ENCODE measurements at regions not wholly inside any gene's neighbourhood (a gene's known extent, or its start where the extent isn't known, plus 50 kb on each side); places are given as distances from the start of the nearest gene placed in this dataset.

DNA sequence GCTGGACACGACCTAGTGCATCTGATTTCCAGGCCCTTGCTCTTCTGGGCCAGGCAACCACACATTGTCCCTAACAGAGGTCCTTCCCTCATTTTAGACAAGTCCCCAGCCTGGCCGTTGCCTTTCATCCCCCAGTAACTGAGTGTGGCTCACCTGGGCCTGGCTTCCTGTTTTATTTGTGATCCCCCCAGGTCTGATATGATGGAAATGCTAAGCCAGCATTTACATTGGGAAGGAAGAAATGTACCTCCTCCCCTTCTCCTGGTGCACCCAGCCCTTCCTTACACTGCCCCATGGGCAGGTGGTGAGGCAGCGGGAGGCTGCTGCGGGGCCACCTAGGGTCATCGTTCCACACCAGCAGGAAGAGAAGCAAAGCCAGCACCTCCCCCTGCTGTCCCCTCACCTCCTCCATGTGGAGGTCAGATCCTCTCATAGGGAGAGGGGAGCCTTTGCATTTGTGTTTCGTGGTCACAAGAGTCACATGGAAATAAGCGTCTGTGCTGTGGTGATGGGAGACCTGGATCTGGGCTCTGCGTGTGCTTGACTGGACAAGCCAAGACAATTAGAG, 108.8 kb downstream of the GLRX3 start:
- intact Hi-C loops (cut with micrococcal nuclease) = no loop called here
- peaks cover 19 to 37% (median 27%) of the 10 kb centered on the region in 5 donors for H3K27me3 Mint-ChIP-seq

DNA sequence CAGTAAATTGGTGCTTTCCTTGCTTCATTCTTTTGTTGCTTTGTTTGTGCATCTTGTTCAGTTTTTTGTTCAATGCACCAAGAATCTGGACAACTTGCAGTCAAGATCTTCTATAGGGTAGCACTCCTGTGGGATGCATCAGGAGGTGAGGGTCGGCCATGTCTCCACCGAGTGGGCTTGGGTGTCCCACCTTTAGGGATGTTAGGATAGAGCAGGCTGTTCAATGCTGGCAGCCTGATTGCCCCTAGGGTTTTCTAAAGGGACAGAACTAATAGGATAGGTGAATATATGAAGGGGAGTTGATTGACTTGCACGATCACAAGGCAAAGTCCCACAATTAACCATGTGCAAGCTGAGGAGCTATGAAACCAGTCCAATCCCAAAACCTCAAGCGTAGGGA, 109.9 kb downstream of the GLRX3 start:
- peaks cover 0 to 16% (median 5%) of the 10 kb centered on the region in 11 donors for H3K9me3 Mint-ChIP-seq
- no peaks in the 10 kb centered on the region for H3K9me3 ChIP-seq (ENCODE audit: control insufficient read depth in 2 of 3, low read length in 3 of 3)
- peaks cover 0 to 4% (median 4%) of the 10 kb centered on the region in 5 donors for H3K36me3 Mint-ChIP-seq
- intact Hi-C loops (cut with micrococcal nuclease) = no loop called here
- H3K27me3 Mint-ChIP-seq = peaks cover 19 to 29% (median 24%) of the 10 kb centered on the region in 5 donors
- no peak for ATAC-seq
- peaks cover 7 to 8% of the 10 kb centered on the region in 2 donors for H3K4me1 ChIP-seq (ENCODE audit: control insufficient read depth in 2 of 2, insufficient read depth in 2 of 2, low read length in 2 of 2)
- no peak for DNase-seq
- POLR2A ChIA-PET = no interaction called here
- no peak overlapping the region for H3K4me3 Mint-ChIP-seq
- no peaks in the 10 kb centered on the region for H3K36me3 ChIP-seq (ENCODE audit: control insufficient read depth in 2 of 3, insufficient read depth in 3 of 3, low read length in 3 of 3)
- no peak overlapping the region for H3K4me3 ChIP-seq (ENCODE audit: low read length)
- H3K27me3 ChIP-seq (ENCODE audit: control insufficient read depth in 2 of 2, insufficient read depth in 2 of 2, low read length in 2 of 2) = no peaks in the 10 kb centered on the region
- peaks cover 10 to 20% (median 12%) of the 10 kb centered on the region in 7 donors for H3K4me1 Mint-ChIP-seq
- H3K27ac Mint-ChIP-seq = no peak overlapping the region
- CTCF ChIA-PET = no interaction called here
- H3K27ac ChIP-seq (ENCODE audit: low read depth, low read length) = no peak overlapping the region

More for the DNA sequence above, 108.8 kb downstream of the GLRX3 start:
- Mint-ChIP-seq H3K27ac (no peak overlapping the region), H3K36me3 (peaks cover 0 to 11% (median 4%) of the 10 kb centered on the region in 5 donors), H3K4me3 (no peak overlapping the region), H3K9me3 (peaks cover 0 to 27% (median 9%) of the 10 kb centered on the region in 11 donors), H3K4me1 (peaks cover 10 to 20% (median 12%) of the 10 kb centered on the region in 7 donors)
- CTCF ChIA-PET = no interaction called here
- Histone ChIP-seq H3K27me3 (ENCODE audit: control insufficient read depth in 2 of 2, insufficient read depth in 2 of 2, low read length in 2 of 2) (no peaks in the 10 kb centered on the region), H3K4me1 (ENCODE audit: control insufficient read depth in 2 of 2, insufficient read depth in 2 of 2, low read length in 2 of 2) (peaks cover 7 to 8% of the 10 kb centered on the region in 2 donors), H3K9me3 (ENCODE audit: control insufficient read depth in 2 of 3, low read length in 3 of 3) (no peaks in the 10 kb centered on the region), H3K36me3 (ENCODE audit: control insufficient read depth in 2 of 3, insufficient read depth in 3 of 3, low read length in 3 of 3) (no peaks in the 10 kb centered on the region), H3K4me3 (ENCODE audit: low read length) (no peak overlapping the region), H3K27ac (ENCODE audit: low read depth, low read length) (no peak overlapping the region)
- no peak for ATAC-seq
- POLR2A ChIA-PET = no interaction called here
- no peak for DNase-seq

- POLR2A ChIA-PET = no interaction called here
- H3K4me3 Mint-ChIP-seq = no peak overlapping the region
- no peak for DNase-seq
- intact Hi-C loops (cut with micrococcal nuclease) = loop anchor here in 1 of 2 donors (10.0 kb wide), 1 partner anchor 1535 kb away; no protein-coding TSS in a partner anchor
- H3K36me3 Mint-ChIP-seq = peaks cover 0 to 3% (median 0%) of the 10 kb centered on the region in 5 donors
- no peaks in the 10 kb centered on the region for H3K4me1 Mint-ChIP-seq
- Histone ChIP-seq H3K4me3 (ENCODE audit: low read length) (no peak overlapping the region), H3K36me3 (ENCODE audit: control insufficient read depth in 2 of 3, insufficient read depth in 3 of 3, low read length in 3 of 3) (no peaks in the 10 kb centered on the region), H3K27me3 (ENCODE audit: control insufficient read depth in 2 of 2, insufficient read depth in 2 of 2, low read length in 2 of 2) (no peaks in the 10 kb centered on the region), H3K4me1 (ENCODE audit: control insufficient read depth in 2 of 2, insufficient read depth in 2 of 2, low read length in 2 of 2) (no peaks in the 10 kb centered on the region), H3K9me3 (ENCODE audit: control insufficient read depth in 2 of 3, low read length in 3 of 3) (no peaks in the 10 kb centered on the region), H3K27ac (ENCODE audit: low read depth, low read length) (no peak overlapping the region)
- no peak overlapping the region for H3K27ac Mint-ChIP-seq
- ATAC-seq = no peak
- H3K9me3 Mint-ChIP-seq = peaks cover 0 to 5% (median 0%) of the 10 kb centered on the region in 11 donors
- CTCF ChIA-PET = no interaction called here
- H3K27me3 Mint-ChIP-seq = peaks cover 3 to 8% (median 4%) of the 10 kb centered on the region in 5 donors
Measured at GRCh38 chr10:130250127-130250526, 113.9 kb downstream of the GLRX3 start.

- no peaks in the 10 kb centered on the region for H3K4me1 ChIP-seq (ENCODE audit: control insufficient read depth in 2 of 2, insufficient read depth in 2 of 2, low read length in 2 of 2)
- Mint-ChIP-seq H3K4me3 (no peak overlapping the region), H3K36me3 (peaks cover 0 to 3% (median 0%) of the 10 kb centered on the region in 5 donors), H3K9me3 (peaks cover 0 to 4% (median 0%) of the 10 kb centered on the region in 11 donors), H3K27ac (no peak overlapping the region), H3K4me1 (no peaks in the 10 kb centered on the region), H3K27me3 (peaks cover 0 to 6% (median 0%) of the 10 kb centered on the region in 5 donors)
- POLR2A ChIA-PET = no interaction called here
- no peak overlapping the region for H3K27ac ChIP-seq (ENCODE audit: low read depth, low read length)
- no peak overlapping the region for H3K4me3 ChIP-seq (ENCODE audit: low read length)
- DNase-seq = no peak
- no peaks in the 10 kb centered on the region for H3K36me3 ChIP-seq (ENCODE audit: control insufficient read depth in 2 of 3, insufficient read depth in 3 of 3, low read length in 3 of 3)
- H3K27me3 ChIP-seq (ENCODE audit: control insufficient read depth in 2 of 2, insufficient read depth in 2 of 2, low read length in 2 of 2) = no peaks in the 10 kb centered on the region
- H3K9me3 ChIP-seq (ENCODE audit: control insufficient read depth in 2 of 3, low read length in 3 of 3) = no peaks in the 10 kb centered on the region
- no peak for ATAC-seq
- intact Hi-C loops (cut with micrococcal nuclease) = loop anchor here in 1 of 2 donors (10.0 kb wide), 1 partner anchor 1533 kb away; no protein-coding TSS in a partner anchor
- CTCF ChIA-PET = no interaction called here
Measured at GRCh38 chr10:130251766-130252165, 115.6 kb downstream of the GLRX3 start.

DNA sequence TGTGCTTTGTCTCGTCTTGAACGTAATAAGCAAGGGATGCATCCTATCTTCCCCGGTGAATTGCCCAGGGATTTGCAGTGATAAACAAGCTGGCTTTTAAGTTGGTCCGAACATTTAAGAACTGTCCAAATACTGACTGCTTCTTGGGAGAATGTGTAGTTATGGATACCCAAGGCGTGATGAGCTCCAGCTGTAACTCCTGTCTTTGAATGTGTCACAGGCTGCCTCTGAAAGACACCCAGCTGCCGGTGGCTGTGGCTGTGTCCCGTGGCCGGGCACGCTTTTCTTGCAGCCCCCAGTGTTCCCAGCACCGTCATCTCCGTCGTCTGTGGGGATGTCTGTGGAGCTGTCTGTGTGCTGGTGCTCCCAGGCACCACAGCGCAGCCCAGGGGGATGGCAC, 118.1 kb downstream of the GLRX3 start:
- Mint-ChIP-seq H3K4me3 (no peak overlapping the region), H3K36me3 (no peaks in the 10 kb centered on the region), H3K9me3 (peaks cover 0 to 4% (median 0%) of the 10 kb centered on the region in 11 donors), H3K27me3 (peaks cover 0 to 6% (median 0%) of the 10 kb centered on the region in 5 donors), H3K27ac (no peak overlapping the region), H3K4me1 (no peaks in the 10 kb centered on the region)
- Histone ChIP-seq H3K27ac (ENCODE audit: low read depth, low read length) (no peak overlapping the region), H3K36me3 (ENCODE audit: control insufficient read depth in 2 of 3, insufficient read depth in 3 of 3, low read length in 3 of 3) (no peaks in the 10 kb centered on the region), H3K9me3 (ENCODE audit: control insufficient read depth in 2 of 3, low read length in 3 of 3) (no peaks in the 10 kb centered on the region), H3K4me3 (ENCODE audit: low read length) (no peak overlapping the region), H3K27me3 (ENCODE audit: control insufficient read depth in 2 of 2, insufficient read depth in 2 of 2, low read length in 2 of 2) (no peaks in the 10 kb centered on the region), H3K4me1 (ENCODE audit: control insufficient read depth in 2 of 2, insufficient read depth in 2 of 2, low read length in 2 of 2) (no peaks in the 10 kb centered on the region)
- intact Hi-C loops (cut with micrococcal nuclease) = loop anchor here in 1 of 2 donors (10.0 kb wide), 1 partner anchor 1531 kb away; no protein-coding TSS in a partner anchor
- no peak for DNase-seq
- CTCF ChIA-PET = no interaction called here
- POLR2A ChIA-PET = no interaction called here
- no peak for ATAC-seq

- H3K4me1 ChIP-seq (ENCODE audit: control insufficient read depth in 2 of 2, insufficient read depth in 2 of 2, low read length in 2 of 2) = no peaks in the 10 kb centered on the region
Measured at GRCh38 chr10:130254662-130255061, 118.5 kb downstream of the GLRX3 start.

GRCh38 chr10:130255777-130256176, 119.6 kb downstream of the GLRX3 start:
- Histone ChIP-seq H3K36me3 (ENCODE audit: control insufficient read depth in 2 of 3, insufficient read depth in 3 of 3, low read length in 3 of 3) (no peaks in the 10 kb centered on the region), H3K4me1 (ENCODE audit: control insufficient read depth in 2 of 2, insufficient read depth in 2 of 2, low read length in 2 of 2) (no peaks in the 10 kb centered on the region), H3K4me3 (ENCODE audit: low read length) (no peak overlapping the region), H3K27ac (ENCODE audit: low read depth, low read length) (no peak overlapping the region), H3K27me3 (ENCODE audit: control insufficient read depth in 2 of 2, insufficient read depth in 2 of 2, low read length in 2 of 2) (no peaks in the 10 kb centered on the region), H3K9me3 (ENCODE audit: control insufficient read depth in 2 of 3, low read length in 3 of 3) (no peaks in the 10 kb centered on the region)
- DNase-seq (no peak), ATAC-seq (no peak)
- H3K4me3 Mint-ChIP-seq = no peak overlapping the region
- peaks cover 0 to 3% (median 0%) of the 10 kb centered on the region in 5 donors for H3K36me3 Mint-ChIP-seq
- intact Hi-C loops (cut with micrococcal nuclease) = loop anchor here in 1 of 2 donors (10.0 kb wide), 1 partner anchor 1529 kb away; no protein-coding TSS in a partner anchor
- peaks cover 0 to 6% (median 0%) of the 10 kb centered on the region in 5 donors for H3K27me3 Mint-ChIP-seq
- ChIA-PET CTCF (no interaction called here), POLR2A (no interaction called here)
- H3K27ac Mint-ChIP-seq = no peak overlapping the region
- H3K4me1 Mint-ChIP-seq = no peaks in the 10 kb centered on the region
- H3K9me3 Mint-ChIP-seq = peaks cover 0 to 4% (median 0%) of the 10 kb centered on the region in 11 donors

More at GRCh38 chr10:130254662-130255061, 118.5 kb downstream of the GLRX3 start:
- Histone ChIP-seq H3K36me3 (ENCODE audit: control insufficient read depth in 2 of 3, insufficient read depth in 3 of 3, low read length in 3 of 3) (no peaks in the 10 kb centered on the region), H3K27me3 (ENCODE audit: control insufficient read depth in 2 of 2, insufficient read depth in 2 of 2, low read length in 2 of 2) (no peaks in the 10 kb centered on the region), H3K4me3 (ENCODE audit: low read length) (no peak overlapping the region), H3K27ac (ENCODE audit: low read depth, low read length) (no peak overlapping the region), H3K9me3 (ENCODE audit: control insufficient read depth in 2 of 3, low read length in 3 of 3) (no peaks in the 10 kb centered on the region)
- Mint-ChIP-seq H3K4me1 (no peaks in the 10 kb centered on the region), H3K4me3 (no peak overlapping the region), H3K9me3 (peaks cover 0 to 4% (median 0%) of the 10 kb centered on the region in 11 donors), H3K27me3 (peaks cover 0 to 6% (median 0%) of the 10 kb centered on the region in 5 donors), H3K27ac (no peak overlapping the region), H3K36me3 (no peaks in the 10 kb centered on the region)
- no peak for DNase-seq
- intact Hi-C loops (cut with micrococcal nuclease) = loop anchor here in 1 of 2 donors (10.0 kb wide), 1 partner anchor 1530 kb away; no protein-coding TSS in a partner anchor
- ChIA-PET POLR2A (no interaction called here), CTCF (no interaction called here)
- no peak for ATAC-seq
